ENCODE measurements at regions not wholly inside any gene's neighbourhood (a gene's known extent, or its start where the extent isn't known, plus 50 kb on each side); places are given as distances from the start of the nearest gene placed in this dataset.

- Histone ChIP-seq H3K4me2 (ENCODE audit: low read depth, low read length) (no peak overlapping the region), H3K14ac (replicated peaks; ENCODE audit: low read depth, low read length) (no peak overlapping the region), H2BK120ac (ENCODE audit: low read depth, low read length) (no peak overlapping the region), H4K91ac (ENCODE audit: insufficient read depth, low read depth, low read length) (no peak overlapping the region), H2BK20ac (ENCODE audit: low read depth, low read length) (no peak overlapping the region), H3K9me3 (ENCODE audit: control insufficient read depth, insufficient read depth, low read length) (no peaks in the 10 kb centered on the region), H3K4me3 (ENCODE audit: insufficient read depth, low read depth, low read length) (no peak overlapping the region), H4K5ac (ENCODE audit: low read depth, low read length) (no peak overlapping the region), H3K23ac (ENCODE audit: low read depth, low read length) (no peak overlapping the region), H3K27me3 (ENCODE audit: control insufficient read depth, insufficient read depth, low read length) (no peaks in the 10 kb centered on the region), H2AFZ (replicated peaks; ENCODE audit: low read length, poor library complexity) (no peak overlapping the region), H3K9me1 (ENCODE audit: insufficient read depth, low read length) (no peaks in the 10 kb centered on the region), H3K36me3 (ENCODE audit: control insufficient read depth, insufficient read depth, low read length) (no peaks in the 10 kb centered on the region), H4K20me1 (ENCODE audit: insufficient read depth, low read length) (no peaks in the 10 kb centered on the region), H2BK5ac (ENCODE audit: low read depth, low read length, poor library complexity, severe bottlenecking) (no peak overlapping the region), H2AK5ac (ENCODE audit: low read depth, low read length) (no peak overlapping the region), H3K9ac (ENCODE audit: low read depth, low read length) (no peak overlapping the region), H4K8ac (ENCODE audit: low read depth in 2 of 2, low read length in 2 of 2) (no peak overlapping the region), H2BK15ac (ENCODE audit: low read depth, low read length) (no peak overlapping the region), H3K4ac (ENCODE audit: low read depth, low read length) (no peak overlapping the region), H2AK9ac (replicated peaks; ENCODE audit: low read depth, low read length, poor library complexity) (no peak overlapping the region), H3K18ac (ENCODE audit: low read depth, low read length) (no peak overlapping the region), H3K56ac (ENCODE audit: extremely low read depth, insufficient read depth, low read length) (no peak overlapping the region), H3K79me1 (ENCODE audit: low read depth in 1 of 2, low read length in 2 of 2) (no peaks in the 10 kb centered on the region), H3K4me1 (ENCODE audit: control insufficient read depth, insufficient read depth, low read length) (no peaks in the 10 kb centered on the region), H3K27ac (ENCODE audit: insufficient read depth, low read length) (no peak overlapping the region)
- TF ChIP-seq USF2 (IDR thresholded peaks at IDR 0.05; ENCODE audit: low read depth, low read length) (no peak), RFX5 (IDR thresholded peaks at IDR 0.05; ENCODE audit: low read depth, low read length) (no peak), CTCF (conservative IDR thresholded peaks at IDR 0.05; ENCODE audit: low read depth, low read length) (no peak), POLR2A (IDR thresholded peaks at IDR 0.05; ENCODE audit: low read depth, low read length) (no peak), CHD1 (IDR thresholded peaks at IDR 0.05; ENCODE audit: low read depth, low read length) (no peak), BHLHE40 (IDR thresholded peaks at IDR 0.05; ENCODE audit: low read depth, low read length) (no peak), ELK1 (IDR thresholded peaks at IDR 0.05; ENCODE audit: borderline replicate concordance, low read depth, low read length) (no peak), CEBPB (IDR thresholded peaks at IDR 0.05; ENCODE audit: low read depth, low read length) (no peak), MAZ (IDR thresholded peaks at IDR 0.05; ENCODE audit: borderline replicate concordance, low read depth, low read length) (no peak), SMC3 (IDR thresholded peaks at IDR 0.05; ENCODE audit: low read depth, low read length) (no peak), FOS (IDR thresholded peaks at IDR 0.05; ENCODE audit: low read depth, low read length) (no peak), RAD21 (IDR thresholded peaks at IDR 0.05; ENCODE audit: low read length) (no peak), NFE2L2 (IDR thresholded peaks at IDR 0.05; ENCODE audit: low read depth, low read length) (no peak), RCOR1 (IDR thresholded peaks at IDR 0.05; ENCODE audit: insufficient replicate concordance, low read length) (no peak)
- ChIA-PET POLR2A (ENCODE audit: unreplicated experiment) (no interaction called here), CTCF (interaction anchor here (0.7 kb wide), 1 partner anchor 22 kb away, joined by 3 read pairs; no protein-coding TSS in a partner anchor)
- DNase-seq (no peak), ATAC-seq (ENCODE audit: low read depth) (no peak)
- intact Hi-C loops (cut with micrococcal nuclease), result no loop called here
- in situ Hi-C loops (cut with MboI; ENCODE audit: low sequenced_read_pairs), result no loop called here
- WGBS, 2 experiments (ENCODE audit: extremely low coverage in 2 of 2, insufficient read length in 1 of 2), result no CpG with 5 or more reads among the region's 4 CpGs
- no TSS peak for BruUV-seq (replicated peaks)
- dilution Hi-C loops (cut with HindIII; ENCODE audit: low sequenced_read_pairs, unreplicated experiment), result no loop called here
Observed at GRCh38 chr7:45390180-45390579, 184.0 kb upstream of the ADCY1 start.
